Kidney (tissue), 13 donors: ENCODE measurements at regions not wholly inside any gene's neighbourhood (a gene's known extent, or its start where the extent isn't known, plus 50 kb on each side); places are given as distances from the start of the nearest gene placed in this dataset.
A peak's percentile ranks its signal among the peaks of the same experiment; 100 is the strongest.

Experiments
- DNase-seq, 5 donors: peaks; one replicate each; pipeline ENCODE4 v3.0.0-alpha.2; 2013 to 2020
- FAIRE-seq: peaks from 2 replicates; lab custom pipeline; 2012; peaks lifted over from hg19 to GRCh38; lab: Jason Lieb, UNC
- H3K27ac ChIP-seq, 2 donors: one replicate each; pipeline ENCODE4 v1.7.0; 2013; ENCODE audit warnings: low read depth in 2 of 2, low read length in 2 of 2, inconsistent platforms in 1 of 2
- H3K27me3 ChIP-seq: one replicate; pipeline ENCODE4 v1.7.1; 2013; ENCODE audit warnings: low read length, inconsistent platforms; ENCODE audit not compliant: control insufficient read depth, insufficient read depth
- H3K36me3 ChIP-seq, 3 donors: one replicate each; pipeline versions ENCODE4 v1.7.0 to v1.7.1; 2013; ENCODE audit warnings: low read length in 3 of 3, control low read depth in 1 of 3, inconsistent platforms in 1 of 3; ENCODE audit not compliant: insufficient read depth in 3 of 3, control insufficient read depth in 2 of 3
- H3K4me1 ChIP-seq, 3 donors: one replicate each; pipeline versions ENCODE4 v1.7.0 to v1.7.1; 2013; ENCODE audit warnings: low read length in 3 of 3, inconsistent platforms in 1 of 3, low read depth in 1 of 3; ENCODE audit not compliant: control insufficient read depth in 2 of 3, insufficient read depth in 2 of 3
- H3K4me3 ChIP-seq, 3 donors: one replicate each; pipeline versions ENCODE4 v1.7.0 to v1.8.1; 2013; ENCODE audit warnings: low read length in 3 of 3, control low read depth in 1 of 3, inconsistent platforms in 1 of 3
- H3K9ac ChIP-seq, 3 donors: one replicate each; pipeline versions ENCODE4 v1.7.0 to v1.7.1; 2013; ENCODE audit warnings: low read length in 3 of 3, control low read depth in 1 of 3, inconsistent platforms in 1 of 3
- H3K9me3 ChIP-seq, 3 donors: one replicate each; pipeline versions ENCODE4 v1.7.0 to v1.7.1; 2013; ENCODE audit warnings: low read length in 3 of 3, control low read depth in 1 of 3, inconsistent platforms in 1 of 3; ENCODE audit not compliant: control insufficient read depth in 2 of 3, insufficient read depth in 1 of 3
- CTCF ChIP-seq: IDR thresholded peaks from 3 replicates; pipeline ENCODE4 v1.5.1; 2012; ENCODE audit warnings: mild to moderate bottlenecking, moderate library complexity, borderline replicate concordance; ENCODE audit not compliant: insufficient read depth; ENCODE audit errors: extremely low read depth
- intact Hi-C: fragments of 100-400 bp; cut with DNase I; formaldehyde crosslinking; loops from one replicate; pipeline ENCODE4 v1.11.1; 2022
- donor health status: control.
- donor health status: control.
- donor health status: control.
- donor health status: control.
- donor health status: control.
- donor health status: DM: yes; HTN: yes; CAD: no.
- donor health status: Normal renal cell carcinoma (clear cell type).

GRCh38 chr10:81309041-81309552 is 565.9 kb upstream of the NRG3 start:
- DNase-seq (peak in 1 of 5 donors; percentile 60), FAIRE-seq (no peak)
- no peak for TF ChIP-seq CTCF
- Histone ChIP-seq H3K4me1 (no peaks in the 10 kb centered on the region), H3K27me3 (no peaks in the 10 kb centered on the region), H3K9ac (no peak overlapping the region), H3K36me3 (no peaks in the 10 kb centered on the region), H3K9me3 (no peaks in the 10 kb centered on the region), H3K4me3 (no peak overlapping the region), H3K27ac (no peak overlapping the region)
- intact Hi-C loops, result no loop called here

- TF ChIP-seq CTCF, result no peak
- no peak for DNase-seq
- Histone ChIP-seq H3K9me3 (no peaks in the 10 kb centered on the region), H3K4me1 (no peaks in the 10 kb centered on the region), H3K27me3 (no peaks in the 10 kb centered on the region), H3K27ac (no peak overlapping the region), H3K9ac (no peak overlapping the region), H3K36me3 (no peaks in the 10 kb centered on the region), H3K4me3 (no peak overlapping the region)
- intact Hi-C loops, result no loop called here
- no peak for FAIRE-seq
Measured at GRCh38 chr10:81314471-81314870, 560.5 kb upstream of the NRG3 start.

- H3K9ac ChIP-seq, result no peak overlapping the region
- no peaks in the 10 kb centered on the region for H3K9me3 ChIP-seq
- H3K27me3 ChIP-seq, result no peaks in the 10 kb centered on the region
- H3K4me1 ChIP-seq, result no peaks in the 10 kb centered on the region
- FAIRE-seq, result no peak
- no peak overlapping the region for H3K27ac ChIP-seq
- intact Hi-C loops, result no loop called here
- TF ChIP-seq CTCF, result no peak
- no peaks in the 10 kb centered on the region for H3K36me3 ChIP-seq
- H3K4me3 ChIP-seq, result no peak overlapping the region
- DNase-seq, result no peak
Measured at GRCh38 chr10:81315026-81315425, 560.0 kb upstream of the NRG3 start.

GRCh38 chr10:81348003-81348402 is 527.0 kb upstream of the NRG3 start:
- Histone ChIP-seq H3K36me3 (no peaks in the 10 kb centered on the region), H3K27ac (no peak overlapping the region), H3K4me3 (no peak overlapping the region), H3K4me1 (no peaks in the 10 kb centered on the region), H3K27me3 (no peaks in the 10 kb centered on the region), H3K9me3 (no peaks in the 10 kb centered on the region), H3K9ac (no peak overlapping the region)
- FAIRE-seq, result peak; percentile 25
- intact Hi-C loops, result no loop called here
- no peak for TF ChIP-seq CTCF
- peak in 1 of 5 donors; percentile 0 for DNase-seq
